Neuron (in vitro differentiated cells): ENCODE measurements at regions not wholly inside any gene's neighbourhood (a gene's known extent, or its start where the extent isn't known, plus 50 kb on each side); places are given as distances from the start of the nearest gene placed in this dataset.

Source experiments
- H2AFZ ChIP-seq: one replicate; pipeline ENCODE4 v1.6.1; 2013; ENCODE audit warnings: low read depth, mild to moderate bottlenecking, inconsistent platforms, low read length, moderate library complexity
- H3K27me3 ChIP-seq: one replicate; pipeline ENCODE4 v1.6.1; 2013; ENCODE audit warnings: low read length; ENCODE audit not compliant: insufficient read depth
- H3K36me3 ChIP-seq: one replicate; pipeline ENCODE4 v1.6.1; 2013; ENCODE audit warnings: low read length; ENCODE audit not compliant: insufficient read depth
- H3K4me1 ChIP-seq: one replicate; pipeline ENCODE4 v1.6.1; 2013; ENCODE audit warnings: low read length; ENCODE audit not compliant: insufficient read depth
- H3K4me3 ChIP-seq: 2 replicates; pipeline ENCODE4 v1.5.1; 2013; ENCODE audit warnings: mild to moderate bottlenecking, low read length, moderate library complexity
- H3K9me3 ChIP-seq: one replicate; pipeline ENCODE4 v1.6.1; 2013; ENCODE audit warnings: low read length

- H3K4me3 ChIP-seq, result no peak overlapping the region
- H3K27me3 ChIP-seq, result no peaks in the 10 kb centered on the region
- H3K36me3 ChIP-seq, result no peaks in the 10 kb centered on the region
- no peaks in the 10 kb centered on the region for H3K9me3 ChIP-seq
- H3K4me1 ChIP-seq, result no peaks in the 10 kb centered on the region
- H2AFZ ChIP-seq, result no peak overlapping the region
Observed at GRCh38 chrX:99469439-99469838, 940.6 kb downstream of the PCDH19 start.

- no peak overlapping the region for H3K4me3 ChIP-seq
- no peaks in the 10 kb centered on the region for H3K4me1 ChIP-seq
- no peaks in the 10 kb centered on the region for H3K27me3 ChIP-seq
- no peak overlapping the region for H2AFZ ChIP-seq
- no peaks in the 10 kb centered on the region for H3K36me3 ChIP-seq
- H3K9me3 ChIP-seq, result no peaks in the 10 kb centered on the region
Observed at GRCh38 chrX:99468993-99469392, 941.1 kb downstream of the PCDH19 start.

- H3K27me3 ChIP-seq, result no peaks in the 10 kb centered on the region
- no peaks in the 10 kb centered on the region for H3K36me3 ChIP-seq
- peaks cover 3% of the 10 kb centered on the region for H3K4me1 ChIP-seq
- no peaks in the 10 kb centered on the region for H3K9me3 ChIP-seq
- H3K4me3 ChIP-seq, result no peak overlapping the region
- H2AFZ ChIP-seq, result no peak overlapping the region
Observed at GRCh38 chrX:99461223-99461622, 948.9 kb downstream of the PCDH19 start.

GRCh38 chrX:99445336-99445735, 964.7 kb downstream of the PCDH19 start:
- H3K36me3 ChIP-seq, result no peaks in the 10 kb centered on the region
- H3K4me3 ChIP-seq, result no peak overlapping the region
- H3K9me3 ChIP-seq, result no peaks in the 10 kb centered on the region
- no peak overlapping the region for H2AFZ ChIP-seq
- H3K4me1 ChIP-seq, result peaks cover 2% of the 10 kb centered on the region
- H3K27me3 ChIP-seq, result no peaks in the 10 kb centered on the region

GRCh38 chrX:99421796-99422195, 988.3 kb downstream of the PCDH19 start:
- Histone ChIP-seq H3K4me1 (no peaks in the 10 kb centered on the region), H3K27me3 (no peaks in the 10 kb centered on the region)

GRCh38 chrX:99415470-99415869, 994.6 kb downstream of the PCDH19 start:
- no peaks in the 10 kb centered on the region for H3K27me3 ChIP-seq
- H3K36me3 ChIP-seq, result no peaks in the 10 kb centered on the region
- no peaks in the 10 kb centered on the region for H3K9me3 ChIP-seq
- H3K4me1 ChIP-seq, result peaks cover 3% of the 10 kb centered on the region
- no peak overlapping the region for H2AFZ ChIP-seq
- no peak overlapping the region for H3K4me3 ChIP-seq

More at GRCh38 chrX:99421796-99422195, 988.3 kb downstream of the PCDH19 start:
- Histone ChIP-seq H2AFZ (no peak overlapping the region), H3K36me3 (no peaks in the 10 kb centered on the region), H3K9me3 (no peaks in the 10 kb centered on the region), H3K4me3 (no peak overlapping the region)

- H2AFZ ChIP-seq, result no peak overlapping the region
- H3K9me3 ChIP-seq, result no peaks in the 10 kb centered on the region
- H3K4me3 ChIP-seq, result no peak overlapping the region
- no peaks in the 10 kb centered on the region for H3K27me3 ChIP-seq
- H3K4me1 ChIP-seq, result peaks cover 3% of the 10 kb centered on the region
- H3K36me3 ChIP-seq, result no peaks in the 10 kb centered on the region
Observed at GRCh38 chrX:99413317-99413716, 996.8 kb downstream of the PCDH19 start.

GRCh38 chrX:99398545-99398944, 1011.5 kb downstream of the PCDH19 start:
- H3K4me1 ChIP-seq, result no peaks in the 10 kb centered on the region
- H3K4me3 ChIP-seq, result no peak overlapping the region
- H2AFZ ChIP-seq, result no peak overlapping the region
- H3K9me3 ChIP-seq, result no peaks in the 10 kb centered on the region
- H3K27me3 ChIP-seq, result no peaks in the 10 kb centered on the region
- H3K36me3 ChIP-seq, result no peaks in the 10 kb centered on the region

GRCh38 chrX:99397879-99398278, 1012.2 kb downstream of the PCDH19 start:
- Histone ChIP-seq H3K9me3 (no peaks in the 10 kb centered on the region), H3K36me3 (no peaks in the 10 kb centered on the region), H3K4me1 (no peaks in the 10 kb centered on the region), H2AFZ (no peak overlapping the region), H3K4me3 (no peak overlapping the region), H3K27me3 (no peaks in the 10 kb centered on the region)

- H3K9me3 ChIP-seq, result no peaks in the 10 kb centered on the region
- H2AFZ ChIP-seq, result no peak overlapping the region
- H3K27me3 ChIP-seq, result no peaks in the 10 kb centered on the region
- H3K4me1 ChIP-seq, result no peaks in the 10 kb centered on the region
- no peaks in the 10 kb centered on the region for H3K36me3 ChIP-seq
- H3K4me3 ChIP-seq, result no peak overlapping the region
Observed at GRCh38 chrX:99394456-99394855, 1015.6 kb downstream of the PCDH19 start.

GRCh38 chrX:99384594-99385374, 1025.3 kb downstream of the PCDH19 start:
- Histone ChIP-seq H3K9me3 (no peaks in the 10 kb centered on the region), H2AFZ (no peak overlapping the region), H3K27me3 (no peaks in the 10 kb centered on the region), H3K36me3 (no peaks in the 10 kb centered on the region), H3K4me1 (no peaks in the 10 kb centered on the region), H3K4me3 (no peak overlapping the region)

- Histone ChIP-seq H3K4me3 (no peak overlapping the region), H3K27me3 (no peaks in the 10 kb centered on the region), H3K4me1 (no peaks in the 10 kb centered on the region), H2AFZ (no peak overlapping the region), H3K9me3 (no peaks in the 10 kb centered on the region), H3K36me3 (no peaks in the 10 kb centered on the region)
Observed at GRCh38 chrX:99383786-99384185, 1026.3 kb downstream of the PCDH19 start.

- H3K4me1 ChIP-seq, result no peaks in the 10 kb centered on the region
- H3K9me3 ChIP-seq, result no peaks in the 10 kb centered on the region
- H3K36me3 ChIP-seq, result no peaks in the 10 kb centered on the region
- H3K4me3 ChIP-seq, result no peak overlapping the region
- no peak overlapping the region for H2AFZ ChIP-seq
- no peaks in the 10 kb centered on the region for H3K27me3 ChIP-seq
Observed at GRCh38 chrX:99371976-99372595, 1038.0 kb downstream of the PCDH19 start.
